ENCODE measurements at regions not wholly inside any gene's neighbourhood (a gene's known extent, or its start where the extent isn't known, plus 50 kb on each side); places are given as distances from the start of the nearest gene placed in this dataset.

DNA sequence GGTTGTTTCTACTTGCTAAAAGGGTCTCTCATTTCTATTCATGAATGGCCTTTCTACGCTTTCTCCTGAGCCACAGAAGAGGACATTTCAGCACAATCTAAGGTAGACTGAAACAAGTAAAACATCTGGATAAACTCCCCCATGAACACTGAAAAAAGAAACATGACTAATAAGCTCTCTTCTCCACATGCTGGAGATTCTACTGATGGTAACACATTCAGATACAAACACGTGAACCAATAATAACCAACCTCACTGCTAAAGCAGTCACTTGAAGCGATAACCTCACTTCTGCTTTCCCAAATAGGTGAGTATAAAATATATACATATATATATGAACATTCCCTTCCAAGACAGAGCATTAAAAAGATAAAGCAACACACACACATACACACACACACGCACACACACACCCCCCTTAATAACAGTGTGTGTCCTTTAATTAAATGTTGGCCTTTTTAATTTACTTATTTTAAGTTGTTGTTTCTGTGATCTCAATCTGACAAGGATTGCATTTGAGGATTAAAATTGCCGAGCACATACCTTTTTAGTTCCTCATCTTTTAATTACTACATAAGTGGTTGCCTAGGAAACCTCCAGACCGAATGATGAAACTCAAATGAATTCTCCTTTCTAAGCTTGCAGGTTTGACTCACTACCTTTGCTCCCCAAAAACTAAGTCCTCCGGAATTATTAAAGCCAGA lies 292.4 kb upstream of the KLF14 start:
- TF ChIP-seq, protein P1, sequence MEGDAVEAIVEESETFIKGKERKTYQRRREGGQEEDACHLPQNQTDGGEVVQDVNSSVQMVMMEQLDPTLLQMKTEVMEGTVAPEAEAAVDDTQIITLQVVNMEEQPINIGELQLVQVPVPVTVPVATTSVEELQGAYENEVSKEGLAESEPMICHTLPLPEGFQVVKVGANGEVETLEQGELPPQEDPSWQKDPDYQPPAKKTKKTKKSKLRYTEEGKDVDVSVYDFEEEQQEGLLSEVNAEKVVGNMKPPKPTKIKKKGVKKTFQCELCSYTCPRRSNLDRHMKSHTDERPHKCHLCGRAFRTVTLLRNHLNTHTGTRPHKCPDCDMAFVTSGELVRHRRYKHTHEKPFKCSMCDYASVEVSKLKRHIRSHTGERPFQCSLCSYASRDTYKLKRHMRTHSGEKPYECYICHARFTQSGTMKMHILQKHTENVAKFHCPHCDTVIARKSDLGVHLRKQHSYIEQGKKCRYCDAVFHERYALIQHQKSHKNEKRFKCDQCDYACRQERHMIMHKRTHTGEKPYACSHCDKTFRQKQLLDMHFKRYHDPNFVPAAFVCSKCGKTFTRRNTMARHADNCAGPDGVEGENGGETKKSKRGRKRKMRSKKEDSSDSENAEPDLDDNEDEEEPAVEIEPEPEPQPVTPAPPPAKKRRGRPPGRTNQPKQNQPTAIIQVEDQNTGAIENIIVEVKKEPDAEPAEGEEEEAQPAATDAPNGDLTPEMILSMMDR (IDR thresholded peaks at IDR 0.05) = no peak
- no peak for TF ChIP-seq POLR2A (IDR thresholded peaks at IDR 0.05)
